ENCODE measurements at regions not wholly inside any gene's neighbourhood (a gene's known extent, or its start where the extent isn't known, plus 50 kb on each side); places are given as distances from the start of the nearest gene placed in this dataset.

- no peak for TF ChIP-seq CTCF (IDR thresholded peaks at IDR 0.05)
- TF ChIP-seq EZH2 (IDR thresholded peaks at IDR 0.05; ENCODE audit: borderline replicate concordance, insufficient read depth, low read depth, low read length, poor library complexity, severe bottlenecking): no peak
Observed at GRCh38 chr6:26198722-26199056, 111.5 kb downstream of the HFE start.

Data from B cell (primary cell).